GM21515 (cell line): ENCODE measurements at regions not wholly inside any gene's neighbourhood (a gene's known extent, or its start where the extent isn't known, plus 50 kb on each side); places are given as distances from the start of the nearest gene placed in this dataset.

Experiments
- ATAC-seq: cut with Tn5 transposase; IDR thresholded peaks from one replicate; pipeline ENCODE4 v1.9.1; 2021; ENCODE audit not compliant: unreplicated experiment

DNA sequence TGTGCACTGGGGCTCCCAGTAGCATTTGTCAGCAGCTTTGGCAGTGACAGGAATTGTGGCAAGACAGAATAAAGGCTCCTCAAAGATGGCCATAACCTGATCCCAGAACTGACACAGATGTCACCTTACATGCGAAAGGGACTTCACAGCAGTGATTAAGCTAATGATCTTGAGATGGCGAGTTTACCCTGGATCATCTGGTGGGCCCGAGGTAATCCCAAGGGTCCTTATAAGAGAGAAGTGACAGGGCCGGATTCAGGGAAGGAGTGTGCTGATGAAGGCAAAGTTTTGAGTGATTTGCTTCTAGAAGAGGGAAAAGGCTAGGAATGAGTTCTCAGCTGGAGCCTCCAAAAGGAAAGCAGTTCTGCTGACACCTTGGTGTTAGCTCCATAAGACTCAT lies 333.9 kb downstream of the LPIN1 start:
- ATAC-seq: no peak

DNA sequence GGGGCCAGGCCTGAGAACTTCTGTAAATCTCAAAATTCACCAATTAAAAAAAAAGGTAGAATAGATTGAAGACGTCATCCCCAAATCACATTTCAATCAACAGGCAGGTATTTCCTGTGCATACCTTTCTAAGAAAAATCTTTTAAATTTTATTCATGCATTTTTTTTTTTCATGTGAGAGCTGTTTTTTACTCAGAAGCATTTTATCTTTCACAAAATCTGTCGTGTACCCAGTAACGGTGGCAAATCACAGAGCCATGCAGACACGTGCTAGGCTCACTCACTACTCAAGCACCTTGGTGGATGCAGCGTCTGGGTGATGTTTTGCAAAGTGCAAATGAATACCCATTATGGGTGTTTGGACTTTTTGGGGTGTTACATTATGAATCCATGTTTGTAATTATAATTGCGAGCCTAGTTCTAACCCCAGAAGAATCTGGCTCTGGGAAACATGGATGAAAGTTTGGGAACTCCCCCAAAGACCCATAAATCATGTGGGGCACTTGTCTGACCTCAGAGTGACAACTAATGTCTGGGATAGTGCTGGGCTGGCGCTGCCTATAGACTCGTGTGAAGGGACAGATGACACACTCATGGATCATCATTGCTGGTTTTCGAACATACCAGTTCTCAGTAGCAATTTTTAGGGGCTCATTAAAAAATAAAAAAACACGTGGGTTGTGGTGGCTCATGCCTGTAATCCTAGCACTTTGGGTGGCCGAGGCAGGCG lies 335.2 kb downstream of the LPIN1 start:
- ATAC-seq: no peak

DNA sequence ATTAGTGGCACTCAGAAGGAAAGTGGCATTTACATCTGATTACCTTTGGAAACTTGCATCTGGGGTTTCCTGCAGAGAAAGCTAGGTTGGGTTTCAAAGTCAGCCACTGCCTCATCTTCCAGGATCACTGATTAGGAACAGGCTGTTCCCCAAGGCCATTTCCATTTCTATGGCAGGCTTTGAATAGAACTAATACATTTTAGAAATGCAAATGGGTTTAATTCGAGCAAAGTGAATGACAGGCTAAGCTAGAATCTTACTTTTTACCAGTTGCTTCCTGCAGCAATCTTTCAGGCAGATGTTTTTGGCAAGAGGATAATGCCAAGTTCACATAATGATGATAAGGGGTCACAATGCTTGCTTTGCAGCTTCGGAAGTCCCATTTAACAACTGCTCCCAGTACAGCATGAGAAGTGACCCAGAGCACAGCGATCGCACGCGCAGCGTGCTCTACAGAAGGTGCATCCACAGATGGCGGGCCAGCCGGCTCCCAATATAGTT lies 336.7 kb downstream of the LPIN1 start:
- ATAC-seq: no peak

DNA sequence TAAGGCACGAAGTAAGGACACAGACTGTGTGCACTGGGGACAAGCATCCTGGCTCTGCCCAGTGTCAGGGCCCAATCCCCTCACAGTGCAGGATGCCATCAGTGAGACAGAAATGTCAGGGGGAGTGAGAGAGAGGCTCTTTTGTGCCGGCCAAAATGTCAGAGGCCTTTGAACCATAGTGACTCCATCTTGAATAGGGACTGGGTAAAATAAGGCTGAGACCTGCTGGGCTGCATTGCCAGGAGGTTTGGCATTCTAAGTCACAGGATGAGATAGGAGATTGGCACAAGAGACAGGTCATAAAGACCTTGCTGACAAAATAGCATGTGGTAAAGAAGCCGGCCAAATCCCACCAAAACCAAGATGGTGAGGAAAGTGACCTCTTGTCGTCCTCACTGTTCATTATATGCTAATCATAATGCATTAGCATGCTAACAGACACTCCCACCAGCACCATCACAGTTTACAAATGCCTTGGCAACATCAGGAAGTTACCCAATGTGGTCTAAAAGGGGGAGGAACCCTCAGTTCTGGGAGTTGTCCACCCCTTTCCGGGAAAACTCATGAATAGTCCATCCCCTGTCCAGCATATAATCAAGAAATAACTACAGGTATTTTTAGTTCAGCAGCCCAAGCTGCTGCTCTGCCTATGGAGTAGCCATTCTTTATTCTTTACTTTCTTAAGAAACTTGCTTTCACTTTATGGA lies 337.4 kb downstream of the LPIN1 start:
- no peak for ATAC-seq

DNA sequence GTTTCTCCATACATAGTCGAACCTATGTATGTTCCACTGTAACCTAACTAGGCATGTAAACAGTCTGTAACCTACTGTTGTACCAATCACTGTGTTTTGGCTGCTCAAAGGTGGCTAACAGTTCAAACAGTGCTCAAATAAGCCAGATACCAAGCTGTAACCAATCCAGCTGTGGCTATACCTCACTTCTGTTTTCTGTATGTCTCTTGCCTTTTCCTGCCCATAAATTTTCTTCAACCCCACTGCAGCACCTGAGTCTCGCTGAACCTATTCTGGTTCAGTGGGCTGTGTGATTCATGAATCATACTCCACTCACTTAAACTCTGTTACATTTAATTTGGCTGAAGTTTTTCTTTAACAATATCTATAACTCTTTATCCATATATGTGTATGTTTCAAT lies 340.7 kb downstream of the LPIN1 start:
- ATAC-seq: no peak

DNA sequence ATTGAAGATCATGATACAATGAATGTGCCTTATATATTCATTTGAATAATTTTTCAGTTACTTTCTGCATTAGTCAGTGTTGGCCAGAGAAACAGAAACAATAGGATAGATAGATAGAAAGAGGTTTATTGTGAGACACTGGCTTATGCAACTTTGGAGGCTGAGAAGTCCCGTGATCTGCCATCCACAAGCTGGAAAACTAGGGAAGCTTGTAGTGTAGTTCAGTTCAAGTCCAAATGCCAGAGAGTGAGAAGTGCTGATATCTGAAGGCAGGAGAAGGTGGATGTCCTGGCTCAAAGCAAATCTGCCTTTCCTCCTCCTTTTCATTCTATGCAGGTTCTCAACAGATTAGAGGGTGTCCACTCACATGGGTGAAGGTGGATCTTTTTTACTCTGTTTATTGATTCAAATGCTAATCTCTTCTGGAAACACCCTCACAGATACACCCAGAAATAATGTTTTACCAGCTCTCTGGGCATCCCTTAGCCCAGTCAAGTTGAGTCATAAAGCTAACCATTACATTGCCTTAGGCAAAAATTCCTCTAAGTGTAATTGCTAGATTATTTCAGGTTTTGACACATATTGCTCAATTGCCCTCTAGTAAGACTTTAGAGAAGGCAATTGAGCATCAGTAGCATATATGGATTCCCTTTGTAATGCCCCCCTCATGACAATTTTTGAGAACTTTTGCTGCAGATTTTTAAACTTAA lies 341.4 kb downstream of the LPIN1 start:
- ATAC-seq: no peak

DNA sequence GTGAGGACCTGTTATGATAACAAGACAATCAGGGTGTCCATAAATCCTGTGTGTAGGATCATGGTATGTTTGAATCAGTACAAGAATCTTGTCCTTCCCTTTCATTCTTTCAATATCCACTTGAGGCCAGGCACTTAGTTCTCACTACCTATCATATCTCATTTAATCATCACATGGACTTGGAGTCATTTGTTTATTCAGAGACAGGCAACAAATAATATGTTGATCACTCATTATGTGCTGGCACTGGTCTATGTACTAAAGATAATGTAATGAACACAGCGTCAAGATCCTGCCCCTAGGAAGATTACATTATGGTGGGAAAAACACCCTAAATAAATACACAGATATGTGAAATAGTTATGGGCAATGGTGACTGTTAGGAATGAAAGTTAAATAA lies 342.6 kb downstream of the LPIN1 start:
- no peak for ATAC-seq

DNA sequence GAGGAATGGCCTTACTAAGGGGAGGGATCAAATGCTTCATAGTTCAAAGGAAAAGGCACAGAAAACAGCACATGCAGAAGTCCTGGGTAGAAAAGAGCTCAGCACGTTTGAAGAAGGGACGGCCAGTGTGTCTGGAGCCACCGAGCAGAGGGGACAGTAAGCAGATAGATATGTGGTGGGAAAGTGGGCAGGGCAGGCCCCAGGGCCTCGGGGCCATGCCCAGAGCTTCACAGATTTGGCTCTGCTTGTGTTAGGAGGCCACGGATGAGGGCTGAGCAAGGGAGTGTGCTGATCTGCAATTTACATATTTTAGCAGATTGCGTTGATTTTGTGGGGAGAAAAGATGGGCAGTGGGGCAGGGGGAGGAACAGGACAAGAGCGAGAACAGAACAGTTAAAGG lies 343.1 kb downstream of the LPIN1 start:
- no peak for ATAC-seq

DNA sequence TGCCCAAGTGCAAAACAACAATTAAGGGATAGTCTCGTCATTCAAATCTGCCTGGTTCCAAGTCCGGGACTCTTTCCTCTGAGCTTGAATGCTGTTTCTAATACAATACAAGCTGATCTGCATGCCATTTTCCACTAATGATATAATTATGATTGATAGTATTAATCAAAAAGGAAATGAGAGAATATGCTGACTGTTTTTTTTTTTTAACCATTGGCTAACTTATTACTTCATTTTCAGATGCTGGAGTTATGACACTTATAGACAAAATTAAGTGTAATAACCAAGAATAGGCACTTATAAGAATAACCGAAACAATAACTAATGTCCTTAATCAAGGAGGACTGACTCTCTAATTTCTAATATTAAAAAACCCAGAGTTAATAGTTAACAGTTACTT lies 343.6 kb downstream of the LPIN1 start:
- ATAC-seq: no peak

DNA sequence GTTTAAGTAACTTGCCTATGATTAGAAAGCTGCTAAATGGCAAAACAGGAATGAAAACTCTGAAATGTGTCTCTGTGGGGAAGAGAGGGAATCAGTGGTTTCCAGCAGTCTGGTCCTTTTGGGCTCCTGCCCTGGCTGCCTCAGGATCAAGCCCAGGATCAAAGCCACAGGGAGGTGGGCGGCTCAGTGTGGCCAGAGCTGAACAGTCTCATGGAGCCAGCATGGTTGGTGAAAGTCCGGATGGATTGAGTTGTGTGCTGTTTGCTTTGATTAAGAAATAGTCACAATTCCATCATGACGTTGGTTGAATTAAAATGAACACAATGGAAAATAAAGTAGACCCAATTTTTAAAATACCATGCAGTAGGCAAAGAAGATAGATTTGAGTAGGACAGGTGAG lies 344.2 kb downstream of the LPIN1 start:
- ATAC-seq: no peak

DNA sequence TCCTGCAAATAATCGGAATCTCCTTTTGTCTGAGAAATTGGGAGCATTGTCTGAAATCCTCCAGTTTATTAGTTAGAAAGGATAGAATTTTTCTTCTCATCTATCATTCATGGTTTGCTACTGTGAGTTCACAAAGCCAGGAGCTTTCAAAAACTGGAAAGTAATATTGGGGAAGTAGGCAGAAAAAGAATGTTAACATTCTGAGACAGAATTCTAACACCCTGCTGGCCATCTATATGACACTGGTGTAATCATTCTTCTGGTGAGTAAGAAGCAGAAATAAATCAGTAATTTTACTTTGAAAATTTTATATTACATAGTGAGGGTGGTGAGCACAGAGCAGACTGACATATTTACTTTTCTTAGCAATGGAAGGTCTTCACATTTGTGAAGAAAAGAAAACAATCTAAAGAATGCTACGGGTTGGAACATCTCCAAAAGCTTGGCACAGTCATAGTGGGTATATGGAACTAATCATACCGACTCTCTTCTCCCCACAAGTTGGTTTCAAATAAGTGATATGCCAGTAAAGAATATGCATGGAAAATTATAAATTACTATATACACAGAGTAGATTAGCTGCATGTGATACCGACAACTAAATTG lies 344.9 kb downstream of the LPIN1 start:
- no peak for ATAC-seq

DNA sequence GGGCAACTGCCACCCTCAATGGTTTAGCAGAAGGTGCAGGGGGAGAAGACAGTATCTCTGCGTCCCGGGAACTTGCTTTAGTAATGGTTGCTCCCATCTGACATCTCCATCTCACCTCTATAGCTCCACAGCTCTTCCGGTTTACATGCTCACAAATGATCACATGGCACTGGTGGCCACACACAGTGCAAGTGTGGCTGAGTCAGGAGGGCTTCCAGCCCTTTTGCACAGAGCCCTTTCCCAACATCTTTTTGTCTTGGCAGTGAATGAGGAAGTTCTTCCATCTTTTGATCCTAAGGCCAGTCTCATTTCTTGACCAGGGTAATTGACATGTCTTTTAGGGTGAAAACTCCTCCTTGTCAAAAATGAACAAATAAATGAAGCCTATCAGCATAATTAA lies 347.7 kb downstream of the LPIN1 start:
- ATAC-seq: no peak

DNA sequence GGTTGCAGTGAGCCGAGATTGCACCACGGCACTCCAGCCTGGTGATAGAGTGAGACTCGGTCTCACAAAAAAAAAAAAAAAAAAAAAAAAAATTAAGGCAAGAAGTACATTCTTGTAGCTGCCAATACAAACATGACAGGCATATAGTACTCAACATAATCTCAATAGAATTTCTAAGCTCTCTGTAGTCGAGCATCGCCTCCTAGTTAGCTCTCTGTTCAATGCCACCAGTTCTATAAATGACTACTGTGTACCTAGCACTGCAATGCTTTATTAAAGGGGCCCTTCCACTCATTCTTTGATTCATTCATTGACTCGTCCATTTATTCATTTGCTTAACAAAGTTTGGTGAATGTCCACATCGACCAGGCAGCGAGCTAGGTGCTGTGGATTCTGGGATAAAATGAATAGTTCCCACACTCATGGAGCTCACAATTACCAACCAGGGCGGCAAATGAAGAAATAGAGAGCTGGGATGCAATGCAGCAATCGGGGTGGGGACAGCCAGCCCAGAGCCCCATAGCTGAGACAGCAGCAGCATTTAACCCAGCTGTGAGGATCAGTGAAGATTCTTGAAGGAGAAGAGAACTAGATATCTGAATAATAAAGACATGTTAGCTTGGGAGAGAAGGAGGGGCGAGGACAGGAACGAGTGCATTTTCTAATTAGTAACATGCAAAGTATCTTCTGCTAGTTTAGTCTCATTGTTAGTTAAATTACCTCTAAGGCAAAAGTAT lies 349.8 kb downstream of the LPIN1 start:
- ATAC-seq: no peak

DNA sequence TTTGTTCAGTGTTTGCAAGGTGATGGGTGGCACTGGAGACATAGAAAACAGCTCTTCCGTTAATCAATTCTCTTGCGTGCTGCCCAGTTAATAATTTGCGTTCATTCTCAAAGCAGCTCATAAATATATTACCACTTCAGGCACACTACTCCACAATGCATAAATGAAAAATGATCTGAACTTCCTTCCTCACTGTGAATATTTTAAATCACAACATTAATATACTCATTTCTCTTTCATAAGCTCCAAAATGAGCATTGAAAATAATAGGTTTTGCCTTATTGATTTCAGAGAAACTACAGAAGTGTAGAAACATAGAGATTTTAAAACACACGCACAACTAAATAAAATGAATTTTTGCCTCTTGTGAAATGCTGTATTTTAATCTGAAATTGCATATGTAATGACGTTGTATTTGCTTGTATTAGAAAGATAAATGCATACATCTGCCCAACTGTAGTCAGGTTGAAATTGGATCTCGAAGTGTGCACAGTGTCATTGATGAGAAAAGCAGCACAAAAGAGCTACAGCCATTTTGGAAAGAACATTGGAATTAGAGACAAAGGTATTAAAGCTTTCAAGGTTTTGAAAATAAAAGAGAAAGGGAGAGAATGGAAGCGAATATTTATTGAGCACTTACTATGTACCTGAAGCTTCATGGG lies 350.5 kb downstream of the LPIN1 start:
- no peak for ATAC-seq

DNA sequence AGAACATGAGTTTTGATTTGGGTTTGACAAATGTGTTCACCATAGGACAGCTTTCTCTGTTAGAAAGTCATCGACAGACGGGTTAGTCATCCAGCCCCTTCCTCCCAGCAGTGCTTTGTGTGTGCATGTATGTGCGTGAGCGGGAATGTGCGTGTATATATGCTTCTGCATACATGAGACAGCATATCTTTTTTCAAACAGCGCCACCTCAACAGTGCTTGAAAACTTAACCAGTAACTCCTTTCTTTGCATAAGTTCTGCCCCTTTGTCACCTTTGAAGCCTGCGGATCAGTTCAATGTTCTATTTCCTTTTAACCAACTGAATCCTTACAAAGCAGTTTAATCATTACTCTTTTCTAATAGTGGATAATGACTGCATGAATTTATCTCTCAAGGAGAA lies 351.4 kb downstream of the LPIN1 start:
- no peak for ATAC-seq

DNA sequence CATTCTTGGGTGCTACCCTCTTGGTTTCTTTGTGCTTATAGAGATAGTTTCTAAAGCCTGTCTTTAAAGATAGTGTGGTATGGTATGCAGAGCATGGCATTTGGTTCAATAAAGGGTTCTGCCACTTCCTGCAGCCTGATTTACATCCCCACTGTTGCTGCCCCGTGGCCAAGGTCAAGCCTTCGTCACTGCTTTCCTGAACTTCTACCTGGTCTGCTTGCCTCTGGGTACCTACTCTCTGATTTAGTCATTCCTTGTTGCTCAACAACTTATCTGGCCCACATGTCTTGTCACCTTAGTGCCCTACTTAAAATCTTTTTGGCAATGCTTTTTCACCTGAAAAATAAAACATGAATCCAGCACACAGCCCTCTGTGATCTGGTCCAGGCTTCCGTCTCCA lies 352.9 kb downstream of the LPIN1 start:
- ATAC-seq: no peak

DNA sequence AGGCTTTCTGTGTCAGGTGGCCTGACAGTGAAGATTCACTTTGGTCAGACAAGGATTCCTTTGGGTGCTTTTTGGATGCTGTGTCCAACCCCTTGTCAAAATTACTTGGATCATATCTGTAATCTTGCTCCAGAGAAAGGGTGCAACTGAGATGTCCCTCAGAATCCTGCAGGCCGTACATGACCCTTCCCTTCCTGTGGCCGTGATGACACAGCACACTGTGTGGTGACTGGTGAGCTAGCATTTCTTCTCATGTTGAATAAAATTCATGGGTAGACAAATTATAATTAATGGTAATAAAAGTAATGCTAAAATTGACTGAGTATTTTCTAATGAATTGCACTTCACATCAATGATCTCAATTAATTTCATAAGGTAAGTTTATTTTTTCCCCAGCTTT lies 356.2 kb downstream of the LPIN1 start:
- no peak for ATAC-seq

DNA sequence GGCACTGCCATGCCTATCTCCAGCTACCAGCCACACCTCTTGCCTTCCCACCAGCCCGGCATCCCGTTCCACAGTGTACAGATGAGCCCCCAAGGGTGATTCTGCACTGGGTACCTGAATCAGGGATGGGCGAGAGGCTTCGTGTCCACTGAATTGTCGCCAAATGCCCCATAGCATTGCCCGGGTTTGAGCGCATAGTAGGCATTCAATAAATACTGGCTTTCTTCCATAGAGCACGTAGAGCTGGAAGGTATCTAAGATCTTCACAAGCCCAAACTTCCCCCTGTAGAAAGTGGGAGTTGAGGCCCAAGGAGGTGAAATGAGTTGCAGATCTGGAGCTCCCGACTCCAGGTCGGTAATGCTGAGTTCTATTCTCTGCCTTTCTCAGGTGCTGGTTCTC lies 358.7 kb downstream of the LPIN1 start:
- no peak for ATAC-seq

DNA sequence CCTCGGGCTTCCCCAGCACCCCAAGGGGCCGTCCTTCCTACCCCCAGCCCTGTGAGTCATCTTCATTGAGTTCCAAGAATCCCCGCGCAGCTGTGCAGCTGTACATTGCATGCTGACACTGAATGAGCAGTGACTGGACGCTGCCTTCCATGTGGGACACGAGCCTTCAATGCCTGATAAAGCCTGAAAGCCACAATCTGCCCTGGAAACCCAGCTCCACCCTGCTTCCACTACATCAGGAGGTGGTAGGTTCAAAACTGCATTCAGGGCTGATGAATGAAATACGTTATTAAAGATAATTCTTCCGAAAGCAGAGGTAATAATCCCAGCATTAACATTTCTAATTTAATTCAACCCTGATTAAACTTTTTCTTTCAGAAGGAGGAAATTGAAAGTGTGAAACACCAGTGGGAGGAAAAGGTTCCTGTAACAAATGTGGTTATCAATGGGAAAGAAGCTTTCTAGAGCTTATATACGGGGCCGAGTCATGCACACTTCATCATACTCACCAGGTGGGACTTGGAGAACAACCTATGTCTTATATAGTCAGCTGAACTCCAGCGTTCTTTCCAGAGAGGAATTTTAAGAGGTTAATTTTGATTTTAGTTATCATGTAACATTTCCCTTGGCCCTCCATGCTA lies 360.1 kb downstream of the LPIN1 start:
- ATAC-seq: no peak

DNA sequence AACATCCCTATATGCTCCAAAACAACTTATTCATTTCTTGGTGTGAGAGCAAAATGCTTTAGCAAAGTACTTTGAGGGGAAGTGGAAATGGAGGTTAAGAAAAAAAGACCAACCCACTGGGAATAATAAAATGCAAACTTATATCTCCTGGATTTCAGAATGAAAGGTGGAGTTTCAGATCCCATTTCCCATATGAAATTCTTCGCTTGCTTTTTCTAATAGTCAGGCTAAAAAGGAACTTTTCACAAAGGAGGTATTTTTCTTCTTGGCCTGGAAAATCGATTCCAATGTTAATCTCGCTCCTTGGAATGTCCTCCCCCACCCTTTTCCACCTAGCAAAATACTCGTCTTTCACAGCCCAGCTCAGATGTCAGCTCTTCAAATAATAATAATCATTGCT lies 360.9 kb downstream of the LPIN1 start:
- no peak for ATAC-seq
